Astrocyte of the hippocampus (primary cell): ENCODE measurements at regions not wholly inside any gene's neighbourhood (a gene's known extent, or its start where the extent isn't known, plus 50 kb on each side); places are given as distances from the start of the nearest gene placed in this dataset.
"Not testable (repeated sequence)": the region's sequence is repeated elsewhere in the genome, so short reads cannot be mapped to it uniquely, and the experiment has no call there.

Source experiments
- DNase-seq: peaks from one replicate; pipeline ENCODE4 v3.0.0; 2011; ENCODE audit warnings: low read depth, low spot score

GRCh38 chr10:85137253-85137652, 808.9 kb downstream of the CCSER2 start:
- DNase-seq: no peak

- DNase-seq: no peak
Observed at GRCh38 chr10:85138046-85138445, 809.7 kb downstream of the CCSER2 start.

DNA sequence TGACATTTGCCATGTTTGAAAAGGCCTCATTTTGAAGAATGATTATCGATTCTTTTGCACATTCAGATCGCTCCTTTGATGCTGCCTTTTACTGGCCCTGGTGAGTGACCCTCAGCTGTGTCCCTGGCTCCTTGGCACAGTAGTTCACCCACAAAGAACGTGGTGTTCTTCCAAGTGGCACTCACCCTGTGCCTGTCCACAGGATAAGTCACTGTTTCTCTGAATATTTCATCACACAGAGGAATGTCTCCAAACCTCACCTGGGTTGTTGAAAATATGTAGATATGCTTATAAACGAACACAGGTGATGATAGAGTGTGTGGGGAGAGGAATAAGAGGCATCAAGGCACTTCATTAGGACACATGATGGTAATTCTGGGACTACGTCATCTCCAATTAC, 810.7 kb downstream of the CCSER2 start:
- DNase-seq: no peak

DNA sequence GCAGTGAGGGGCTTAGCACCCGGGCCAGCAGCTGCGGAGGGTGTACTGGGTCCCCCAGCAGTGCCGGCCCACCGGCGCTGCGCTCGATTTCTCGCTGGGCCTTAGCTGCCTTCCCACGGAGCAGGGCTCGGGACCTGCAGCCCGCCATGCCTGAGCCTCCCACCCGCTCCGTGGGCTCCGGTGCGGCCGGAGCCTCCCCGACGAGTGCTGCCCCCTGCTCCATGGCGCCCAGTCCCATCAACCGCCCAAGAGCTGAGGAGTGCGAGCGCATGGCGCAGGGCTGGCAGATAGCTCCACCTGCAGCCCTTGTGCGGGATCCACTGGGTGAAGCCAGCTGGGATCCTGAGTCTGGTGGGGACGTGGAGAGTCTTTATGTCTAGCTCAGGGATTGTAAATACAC, 813.1 kb downstream of the CCSER2 start:
- DNase-seq: not testable (repeated sequence)

- DNase-seq: no peak
Observed at GRCh38 chr10:85145966-85146365, 817.6 kb downstream of the CCSER2 start.

DNA sequence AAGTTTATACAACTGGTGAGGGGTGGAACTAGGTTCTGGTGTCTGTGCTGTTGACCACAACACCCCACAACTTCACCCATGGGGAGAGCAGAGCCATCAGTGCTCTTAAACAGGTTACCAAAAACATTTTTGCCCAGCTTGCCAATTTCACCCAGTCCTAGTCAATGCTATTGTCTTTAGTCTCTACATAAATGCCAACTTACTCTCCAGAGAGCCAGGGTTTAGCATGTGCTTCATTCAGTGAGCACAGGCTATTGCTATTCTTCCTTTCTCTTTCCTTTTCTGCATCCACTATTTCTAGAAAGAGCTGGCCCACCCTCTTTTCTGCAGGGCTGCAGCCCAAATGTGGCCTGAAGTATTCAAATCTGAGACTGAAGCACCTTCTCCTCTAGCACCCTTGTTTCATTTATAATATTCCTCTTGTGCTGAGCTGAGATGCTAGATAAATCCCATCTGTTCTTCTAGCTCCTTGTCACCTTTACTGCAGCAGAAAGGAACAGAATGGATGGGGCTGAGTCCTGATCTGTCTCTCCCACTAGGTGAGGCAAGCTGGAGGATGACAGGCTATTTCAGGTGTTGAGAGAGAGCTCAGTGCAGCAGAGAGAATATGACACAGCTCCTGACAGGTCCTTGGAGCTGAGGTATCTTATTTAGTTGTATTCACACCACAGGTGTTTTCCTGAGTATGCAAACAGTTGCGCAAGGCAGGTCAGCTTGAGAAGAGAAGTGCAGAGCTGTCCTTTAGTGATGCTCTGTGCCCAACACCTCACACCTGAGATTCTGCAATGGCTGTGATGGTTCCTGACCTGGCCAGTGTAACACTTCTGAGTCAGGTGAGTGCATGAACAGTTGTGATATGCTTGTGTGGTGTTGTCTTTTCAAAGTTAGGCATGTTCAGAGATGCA, 819.2 kb downstream of the CCSER2 start:
- no peak for DNase-seq

GRCh38 chr10:85148693-85149640, 820.6 kb downstream of the CCSER2 start:
- DNase-seq: no peak

DNA sequence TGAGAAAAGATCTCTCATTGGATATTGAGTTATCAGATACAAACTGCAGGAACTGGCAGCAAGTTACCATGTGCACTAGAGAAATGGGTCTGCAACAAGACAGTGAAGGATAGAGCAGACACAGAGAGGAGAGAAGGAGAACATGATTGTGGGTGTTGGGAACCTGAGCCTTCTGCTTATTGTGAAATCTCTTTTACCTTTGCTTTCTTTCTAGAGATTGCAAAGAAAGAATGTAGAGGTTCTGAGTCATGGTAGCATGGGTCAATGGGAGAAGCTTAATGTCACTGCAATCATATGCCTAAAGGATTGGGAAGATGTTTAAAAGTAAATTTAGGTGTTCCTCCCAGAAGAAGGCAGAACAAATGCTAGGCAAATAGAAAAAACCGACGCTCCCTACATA, 821.4 kb downstream of the CCSER2 start:
- no peak for DNase-seq

DNA sequence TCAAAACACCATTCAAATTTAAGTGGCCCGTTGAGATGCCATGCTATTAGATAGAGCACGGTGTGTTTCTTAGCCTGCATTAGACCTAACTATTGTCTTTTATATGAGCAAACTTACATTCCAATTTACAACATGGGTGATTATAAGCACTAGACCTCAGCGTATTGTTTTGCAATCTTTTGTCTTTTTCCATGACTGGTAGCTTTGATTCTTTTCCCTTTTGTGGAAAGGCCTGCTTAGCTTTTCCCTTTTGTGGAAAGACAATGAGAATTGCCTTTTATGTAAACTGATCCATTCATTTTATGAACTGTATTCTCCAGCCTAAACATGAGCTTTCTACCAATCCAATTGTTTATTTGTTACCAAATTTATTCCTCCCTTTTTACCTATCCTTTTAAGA, 823.1 kb downstream of the CCSER2 start:
- DNase-seq: no peak

GRCh38 chr10:85152496-85152895, 824.1 kb downstream of the CCSER2 start:
- DNase-seq: no peak

DNA sequence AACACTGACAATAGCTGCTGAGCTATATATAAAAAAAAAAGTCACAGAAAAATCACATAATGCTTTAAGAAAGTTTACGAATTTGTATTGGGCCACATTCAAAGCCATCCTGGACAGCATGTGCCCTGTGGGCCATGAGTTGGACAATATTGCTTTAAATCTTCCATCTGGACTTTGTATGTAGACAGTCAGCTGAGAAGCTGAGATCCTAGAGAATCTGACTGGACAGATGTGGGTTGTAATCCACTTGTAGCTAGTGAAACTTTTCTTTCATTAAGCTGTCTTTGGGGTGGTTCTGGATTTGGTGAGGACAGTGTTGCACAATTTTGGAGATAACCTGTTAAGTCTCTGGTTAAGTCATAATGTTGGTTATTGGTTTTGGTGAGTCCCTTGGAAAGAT, 824.5 kb downstream of the CCSER2 start:
- no peak for DNase-seq

DNA sequence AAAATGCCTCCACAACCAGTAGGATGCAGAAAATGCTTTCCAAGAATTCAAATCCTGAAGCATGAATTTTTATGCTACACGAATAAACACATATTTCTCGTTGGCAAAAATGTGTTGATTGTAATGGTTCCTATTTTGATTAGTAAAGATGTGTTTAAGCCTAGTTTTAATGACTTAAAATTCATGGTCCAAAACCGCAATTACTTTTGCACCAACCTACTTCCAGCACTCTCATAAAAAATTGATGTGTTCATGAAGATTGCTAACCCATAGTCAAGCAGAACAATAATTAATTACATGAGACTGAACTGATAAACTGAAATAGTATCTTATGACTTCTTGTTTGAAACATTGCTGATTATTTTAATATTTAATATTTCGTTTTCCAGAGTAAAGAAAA, 828.8 kb downstream of the CCSER2 start:
- DNase-seq: no peak

DNA sequence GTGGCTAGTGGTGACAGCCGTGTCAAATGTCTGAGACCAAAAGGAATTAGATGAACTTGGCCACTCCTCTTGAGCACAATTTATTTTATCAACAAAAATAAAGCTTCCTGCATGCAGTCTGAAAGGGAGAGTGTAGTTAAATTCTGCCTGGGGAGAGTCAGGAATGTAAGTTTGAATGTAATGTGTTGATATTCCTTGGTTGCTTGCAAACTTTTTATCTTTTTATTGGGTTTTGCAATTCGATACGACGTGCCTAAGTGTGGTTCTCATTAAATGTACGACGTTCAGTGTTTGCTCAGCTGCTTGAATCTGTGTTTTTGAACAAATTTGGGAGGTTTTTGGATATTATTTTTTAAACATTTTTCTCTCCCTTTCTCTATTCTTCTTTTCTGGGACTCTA, 839.9 kb downstream of the CCSER2 start:
- DNase-seq: no peak

DNA sequence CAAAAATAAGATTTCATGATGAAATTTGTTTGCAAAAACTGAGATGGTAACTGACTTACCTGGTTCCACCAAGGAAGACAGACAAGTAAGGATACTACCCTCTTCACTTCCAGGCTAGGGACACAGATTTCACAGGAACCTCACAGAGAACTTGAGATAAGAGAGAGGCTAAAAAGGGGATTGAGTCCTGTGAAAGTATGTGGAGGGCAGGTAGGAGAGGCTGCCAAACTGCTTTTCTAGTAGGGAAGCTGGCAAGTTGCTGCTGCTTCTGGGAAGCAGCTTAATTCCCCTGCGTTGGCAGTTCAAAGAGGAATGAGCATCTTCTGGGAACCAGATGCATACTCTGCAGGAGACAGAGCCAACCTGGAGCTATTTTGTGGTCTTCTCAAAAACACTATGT, 841.6 kb downstream of the CCSER2 start:
- no peak for DNase-seq

DNA sequence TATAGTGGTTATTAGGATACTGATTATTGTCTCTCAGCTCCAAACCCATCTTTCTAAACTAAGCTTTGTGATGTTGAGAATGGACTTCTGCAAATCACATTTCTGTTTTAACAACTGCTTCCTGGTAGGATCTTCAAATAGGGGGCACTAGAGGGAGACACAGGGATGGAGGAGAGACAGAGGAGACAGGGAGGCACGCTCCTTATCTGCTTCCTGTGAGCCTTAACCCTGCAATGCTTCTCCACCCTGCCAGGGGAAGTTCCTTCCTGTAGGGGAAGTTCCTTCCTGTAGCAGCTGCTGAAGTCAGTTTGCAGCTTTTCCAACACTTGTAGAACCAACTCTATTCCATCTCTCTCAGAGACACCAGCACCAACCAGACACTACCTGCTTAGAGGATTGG, 847.2 kb downstream of the CCSER2 start:
- DNase-seq: no peak

GRCh38 chr10:85177767-85178166, 849.4 kb downstream of the CCSER2 start:
- no peak for DNase-seq

DNA sequence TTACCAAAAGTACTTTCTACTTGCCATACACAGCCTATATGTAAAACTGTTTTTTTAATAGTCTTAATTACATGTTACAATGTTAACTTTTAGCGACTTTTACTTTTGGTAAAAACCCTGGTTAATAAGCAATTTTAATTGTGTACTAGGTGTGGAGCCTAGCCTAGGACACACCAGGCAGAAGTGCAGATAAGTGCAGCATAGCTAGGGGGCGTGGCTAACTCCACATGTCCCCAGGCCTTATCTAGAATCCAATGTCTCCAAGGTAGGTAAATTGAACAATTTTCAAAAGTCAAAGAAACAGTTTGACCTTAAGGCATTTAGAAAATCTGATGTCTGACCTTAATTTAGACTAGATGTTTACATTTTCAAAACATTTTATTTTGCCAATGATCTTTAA, 858.7 kb downstream of the CCSER2 start:
- DNase-seq: no peak

DNA sequence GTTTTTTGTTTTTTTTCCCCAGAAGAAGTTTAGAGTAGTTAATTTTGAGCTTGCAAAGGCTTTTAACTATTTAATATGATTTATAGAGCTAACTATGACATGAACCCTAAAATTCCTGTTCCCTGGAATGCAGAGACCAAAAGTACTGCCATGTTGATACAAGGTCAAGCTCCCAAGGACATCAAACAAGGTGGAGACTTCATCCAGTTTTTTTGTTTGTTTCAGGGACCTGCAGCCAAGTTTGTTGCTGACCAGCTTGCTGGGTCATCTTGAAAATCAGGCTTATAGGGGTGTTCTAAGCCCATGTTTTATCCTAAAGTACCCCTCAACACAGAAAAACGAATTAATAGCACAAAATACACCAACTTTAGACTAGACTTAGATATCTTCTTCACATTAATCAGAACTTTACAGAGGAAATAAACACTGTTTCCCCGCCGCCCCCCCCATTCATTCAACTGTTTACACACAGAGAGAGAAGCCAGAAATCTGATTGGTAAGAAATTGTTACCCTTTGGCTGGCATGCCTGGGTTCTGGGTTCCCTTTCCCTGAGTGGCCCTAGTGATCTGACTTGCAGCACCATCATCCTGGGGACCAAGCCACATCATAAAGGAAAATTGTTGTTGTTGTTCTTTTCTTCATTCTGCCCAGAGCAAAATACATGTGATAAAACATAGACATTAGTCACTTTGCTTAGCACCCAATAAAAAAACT, 860.5 kb downstream of the CCSER2 start:
- DNase-seq: no peak

DNA sequence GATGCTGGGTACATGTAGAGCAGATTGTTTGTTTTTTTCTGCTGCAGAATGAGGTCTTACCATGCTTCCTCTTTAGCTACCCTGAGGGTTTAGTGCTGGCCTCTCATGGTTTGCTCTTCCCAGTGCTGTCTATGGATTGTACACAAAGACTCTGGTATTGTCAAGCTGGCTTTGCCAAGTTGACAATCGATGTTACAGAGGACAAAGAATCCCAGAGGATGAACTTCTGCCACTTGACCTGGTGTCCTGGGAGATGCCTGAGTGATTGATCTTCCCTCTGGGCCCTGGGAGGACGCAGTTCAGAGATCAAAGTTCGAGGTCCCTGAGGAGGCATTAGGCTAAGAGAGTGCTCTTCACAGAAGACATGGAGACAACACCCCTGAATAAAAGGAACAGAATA, 865.4 kb downstream of the CCSER2 start:
- DNase-seq: no peak

GRCh38 chr10:85194706-85195105, 866.3 kb downstream of the CCSER2 start:
- DNase-seq: no peak

GRCh38 chr10:85195596-85195995, 867.2 kb downstream of the CCSER2 start:
- no peak for DNase-seq

DNA sequence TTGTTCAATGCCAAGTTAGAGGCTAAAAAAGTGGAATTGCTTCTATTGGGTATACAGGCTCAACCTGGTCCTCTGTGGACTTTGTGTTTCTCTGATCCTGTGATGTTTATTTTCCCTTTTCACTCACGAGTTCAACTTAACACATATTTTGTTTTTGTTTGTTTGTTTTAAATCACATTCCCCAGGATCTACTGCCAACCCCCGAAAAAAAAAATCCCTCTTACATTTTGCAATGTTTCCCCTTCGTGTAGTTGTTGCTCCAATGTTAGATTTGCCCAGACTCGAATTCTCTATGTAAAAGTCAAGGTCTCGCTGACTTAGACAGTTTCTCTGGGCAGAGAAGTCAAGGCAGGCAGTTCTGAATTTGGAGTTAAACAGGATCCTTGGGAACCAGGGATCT, 876.4 kb downstream of the CCSER2 start:
- DNase-seq: no peak
